Activated T-cell treated with anti-CD3 and anti-CD28 coated beads, Interleukin-2, amount 50 U/mL, for 4 hours (primary cell): ENCODE measurements at regions not wholly inside any gene's neighbourhood (a gene's known extent, or its start where the extent isn't known, plus 50 kb on each side); places are given as distances from the start of the nearest gene placed in this dataset.
"Not testable (repeated sequence)": the region's sequence is repeated elsewhere in the genome, so short reads cannot be mapped to it uniquely, and the experiment has no call there.

Source experiments
- ATAC-seq, 2 donors: fragments of 200-7000 bp; cut with Tn5 transposase; one replicate each; pipeline ENCODE4 v1.10.0; 2021
- DNase-seq: peaks from one replicate; pipeline ENCODE4 v3.0.0-alpha.2; 2020
- H3K27me3 Mint-ChIP-seq: one replicate; pipeline ENCODE4 v1.8.0; 2021; ENCODE audit warnings: low read depth, mixed read lengths
- H3K36me3 Mint-ChIP-seq: one replicate; pipeline ENCODE4 v1.8.0; 2022; ENCODE audit warnings: mixed read lengths; ENCODE audit not compliant: insufficient read depth
- H3K4me1 Mint-ChIP-seq: one replicate; pipeline ENCODE4 v1.8.0; 2021; ENCODE audit warnings: low read depth, mixed read lengths
- H3K4me3 Mint-ChIP-seq: one replicate; pipeline ENCODE4 v1.8.0; 2021; ENCODE audit warnings: mild to moderate bottlenecking, moderate library complexity, mixed read lengths
- H3K9me3 Mint-ChIP-seq: one replicate; pipeline ENCODE4 v1.8.0; 2021; ENCODE audit warnings: mixed read lengths

DNA sequence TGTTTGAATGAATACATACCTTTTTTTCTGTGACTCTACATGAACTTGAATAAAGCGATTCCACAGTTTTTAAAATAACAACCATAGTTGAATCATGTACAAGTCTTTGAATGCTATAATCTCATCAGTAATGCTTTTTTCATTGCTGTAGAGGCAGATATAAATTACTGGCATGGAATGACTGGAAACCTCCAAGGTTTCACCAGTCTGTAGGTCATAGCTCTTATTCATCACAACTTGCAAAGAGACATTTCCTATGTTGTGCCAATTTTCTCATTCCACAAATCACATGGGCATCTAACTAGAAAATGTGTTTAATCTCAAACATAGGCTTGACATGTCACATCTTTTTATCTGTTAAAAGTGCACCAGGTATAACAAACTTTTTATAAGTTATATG, 407.1 kb upstream of the KCNMB2 start:
- Mint-ChIP-seq H3K9me3 (no peaks in the 10 kb centered on the region), H3K4me3 (no peak overlapping the region), H3K27me3 (no peaks in the 10 kb centered on the region), H3K4me1 (no peaks in the 10 kb centered on the region), H3K36me3 (no peaks in the 10 kb centered on the region)
- DNase-seq (no peak), ATAC-seq (no peak)

DNA sequence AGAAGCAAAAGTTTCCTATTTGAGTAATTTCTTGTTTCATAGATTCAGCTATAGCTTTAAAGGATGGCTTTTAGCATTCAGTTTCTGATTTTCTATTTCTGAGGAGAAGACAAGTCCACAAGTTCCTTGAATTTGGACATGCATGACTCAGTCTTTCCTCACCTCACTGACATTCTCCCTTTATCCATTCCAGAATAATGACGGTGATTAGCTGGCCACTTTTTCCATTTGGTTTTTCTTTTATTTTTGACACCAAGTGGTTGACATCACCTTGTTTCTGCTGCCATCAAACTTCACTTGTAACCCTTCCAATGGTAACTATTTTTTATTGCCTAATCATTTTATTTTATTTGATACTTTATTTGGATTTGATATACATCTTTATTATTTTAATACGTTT, 404.4 kb upstream of the KCNMB2 start:
- DNase-seq (no peak), ATAC-seq (no peak)
- Mint-ChIP-seq H3K36me3 (no peaks in the 10 kb centered on the region), H3K4me3 (no peak overlapping the region), H3K9me3 (no peaks in the 10 kb centered on the region), H3K4me1 (no peaks in the 10 kb centered on the region), H3K27me3 (no peaks in the 10 kb centered on the region)

DNA sequence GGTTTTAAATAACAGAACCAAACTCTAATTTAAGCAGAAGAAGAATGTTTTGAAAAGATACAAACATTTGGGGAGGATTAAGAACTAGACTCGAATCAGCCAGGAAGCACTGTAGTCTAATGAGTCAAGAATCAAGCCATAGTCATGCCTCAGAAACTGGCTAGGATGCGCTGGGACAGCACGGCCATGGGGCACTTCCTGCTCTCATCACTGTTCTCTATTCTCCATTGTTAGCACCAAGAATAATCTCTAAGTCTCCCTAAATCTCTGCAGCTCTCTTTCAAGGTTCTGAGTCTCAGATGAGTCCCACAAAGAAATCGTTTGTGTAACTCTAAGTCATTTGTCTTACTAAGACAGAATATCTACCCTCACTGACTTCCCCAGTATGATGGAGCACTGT, 399.0 kb upstream of the KCNMB2 start:
- DNase-seq = no peak
- Mint-ChIP-seq H3K9me3 (peaks cover 7% of the 10 kb centered on the region), H3K4me3 (no peak overlapping the region), H3K27me3 (no peaks in the 10 kb centered on the region), H3K36me3 (no peaks in the 10 kb centered on the region), H3K4me1 (no peaks in the 10 kb centered on the region)
- ATAC-seq = no peak

DNA sequence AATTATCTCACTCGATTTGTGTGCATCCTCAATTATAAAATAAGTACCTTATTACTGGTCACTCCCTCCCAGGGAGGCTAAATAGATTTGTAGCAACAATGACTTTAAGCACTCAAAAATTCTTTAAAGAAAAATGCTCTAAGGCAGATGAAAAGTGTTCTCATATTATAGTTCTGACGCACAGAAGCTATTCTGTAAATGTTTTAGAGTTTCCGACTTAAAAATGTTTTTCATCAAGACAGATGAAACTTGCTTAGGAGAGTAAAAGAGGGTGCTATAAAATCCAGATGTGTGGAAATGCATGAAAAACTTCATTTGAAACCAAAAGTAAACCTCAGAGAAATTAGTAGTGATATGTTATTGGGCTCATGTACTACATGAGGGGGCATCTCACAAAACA, 398.4 kb upstream of the KCNMB2 start:
- H3K27me3 Mint-ChIP-seq = no peaks in the 10 kb centered on the region
- no peak for DNase-seq
- H3K4me3 Mint-ChIP-seq = no peak overlapping the region
- no peaks in the 10 kb centered on the region for H3K4me1 Mint-ChIP-seq
- H3K36me3 Mint-ChIP-seq = no peaks in the 10 kb centered on the region
- H3K9me3 Mint-ChIP-seq = peaks cover 7% of the 10 kb centered on the region
- ATAC-seq = no peak

DNA sequence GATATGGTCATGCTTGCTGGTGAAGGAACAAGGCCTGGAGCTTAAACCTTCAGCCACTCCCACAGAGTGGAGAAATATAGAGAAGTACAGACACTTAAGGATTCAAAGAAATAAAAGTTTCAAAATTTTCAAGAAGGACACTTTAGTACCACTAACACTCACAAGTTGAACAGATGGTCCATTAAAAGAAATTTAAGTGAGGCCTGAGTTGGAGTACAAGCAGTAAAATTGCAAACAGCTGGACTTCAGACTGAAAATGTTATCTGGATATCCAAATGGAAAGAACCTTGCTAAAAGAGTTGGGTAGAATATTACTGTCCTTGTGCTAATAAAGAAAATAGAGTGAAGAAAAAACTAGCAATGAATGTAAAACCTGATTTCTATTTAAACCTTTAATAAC, 397.1 kb upstream of the KCNMB2 start:
- Mint-ChIP-seq H3K4me1 (no peaks in the 10 kb centered on the region), H3K27me3 (no peaks in the 10 kb centered on the region), H3K36me3 (no peaks in the 10 kb centered on the region), H3K9me3 (peaks cover 7% of the 10 kb centered on the region), H3K4me3 (no peak overlapping the region)
- ATAC-seq (no peak), DNase-seq (no peak)

DNA sequence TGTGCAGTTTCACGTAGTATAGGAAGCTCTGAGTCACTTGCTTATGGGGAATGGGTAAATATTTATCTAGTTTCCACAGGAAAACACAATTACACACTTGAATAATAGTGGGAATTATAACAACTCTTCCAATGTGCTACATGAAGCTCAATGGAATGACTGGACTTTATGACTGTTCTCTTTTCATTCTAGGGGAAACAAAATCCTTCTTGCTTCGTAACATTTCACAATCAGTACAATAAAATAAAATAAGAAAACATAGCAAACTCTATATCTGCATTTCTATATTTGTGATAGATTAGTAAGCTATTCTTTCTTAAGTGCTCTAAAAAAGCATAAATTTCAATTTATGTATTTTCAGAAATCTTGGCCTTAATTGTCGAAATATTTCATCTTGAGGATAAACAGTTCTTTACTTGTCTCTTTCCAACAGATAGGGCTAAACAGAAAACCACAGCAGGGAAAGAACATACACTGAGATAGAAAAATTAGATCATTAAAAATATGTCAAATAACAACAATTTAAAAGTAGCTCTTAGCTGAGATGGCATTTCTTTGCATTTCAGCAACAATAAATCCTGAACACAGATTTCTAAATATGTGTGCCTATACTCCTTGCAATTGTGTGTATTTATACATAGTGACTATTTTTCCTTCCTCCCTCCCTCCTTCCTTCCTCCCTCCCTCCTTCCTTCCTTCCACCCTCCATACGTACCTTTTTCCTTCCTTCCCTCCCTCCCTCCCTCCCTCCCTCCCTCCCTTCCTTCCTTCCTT, 395.5 kb upstream of the KCNMB2 start:
- H3K36me3 Mint-ChIP-seq = no peaks in the 10 kb centered on the region
- peaks cover 7% of the 10 kb centered on the region for H3K9me3 Mint-ChIP-seq
- ATAC-seq (no peak), DNase-seq (no peak)
- no peaks in the 10 kb centered on the region for H3K4me1 Mint-ChIP-seq
- peaks cover 2% of the 10 kb centered on the region for H3K27me3 Mint-ChIP-seq
- no peak overlapping the region for H3K4me3 Mint-ChIP-seq

DNA sequence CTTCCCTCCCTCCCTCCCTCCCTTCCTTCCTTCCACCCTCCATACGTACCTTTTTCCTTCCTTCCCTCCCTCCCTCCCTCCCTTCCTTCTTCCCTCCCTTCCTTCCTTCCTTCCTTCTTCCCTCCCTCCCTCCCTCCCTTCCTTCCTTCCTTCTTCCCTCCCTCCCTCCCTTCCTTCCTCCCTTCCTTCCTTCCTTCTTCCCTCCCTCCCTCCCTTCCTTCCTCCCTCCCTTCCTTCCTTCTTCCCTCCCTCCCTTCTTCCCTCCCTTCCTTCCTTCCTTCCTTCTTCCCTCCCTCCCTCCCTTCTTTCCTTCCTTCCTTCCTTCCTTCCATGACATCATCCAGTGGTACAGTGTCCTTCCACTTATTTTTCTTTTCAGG, 394.9 kb upstream of the KCNMB2 start:
- H3K4me1 Mint-ChIP-seq, DNase-seq, H3K27me3 Mint-ChIP-seq, H3K36me3 Mint-ChIP-seq, H3K4me3 Mint-ChIP-seq, ATAC-seq, H3K9me3 Mint-ChIP-seq: not testable (repeated sequence)

DNA sequence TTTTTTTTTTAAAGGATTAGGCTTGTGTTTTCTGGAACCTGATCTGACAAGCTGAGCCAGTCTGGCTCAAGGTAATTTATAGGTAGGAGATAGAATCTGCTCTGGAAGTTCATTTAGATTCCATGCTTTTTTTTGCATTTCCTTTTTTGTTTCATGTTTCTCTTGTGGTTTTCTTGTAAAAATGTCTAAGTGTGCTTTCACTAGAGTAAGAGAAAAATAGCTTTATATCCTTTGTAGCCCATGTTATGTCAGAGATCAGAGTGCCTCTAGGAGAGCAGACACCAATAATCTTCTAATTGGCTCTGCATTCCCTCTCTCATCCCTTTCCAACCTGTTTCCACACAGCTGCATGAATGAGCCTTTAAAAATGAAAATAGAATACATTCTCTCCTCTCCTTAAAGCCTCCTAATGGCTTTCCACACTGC, 389.8 kb upstream of the KCNMB2 start:
- H3K27me3 Mint-ChIP-seq = peaks cover 2% of the 10 kb centered on the region
- no peak overlapping the region for H3K4me3 Mint-ChIP-seq

DNA sequence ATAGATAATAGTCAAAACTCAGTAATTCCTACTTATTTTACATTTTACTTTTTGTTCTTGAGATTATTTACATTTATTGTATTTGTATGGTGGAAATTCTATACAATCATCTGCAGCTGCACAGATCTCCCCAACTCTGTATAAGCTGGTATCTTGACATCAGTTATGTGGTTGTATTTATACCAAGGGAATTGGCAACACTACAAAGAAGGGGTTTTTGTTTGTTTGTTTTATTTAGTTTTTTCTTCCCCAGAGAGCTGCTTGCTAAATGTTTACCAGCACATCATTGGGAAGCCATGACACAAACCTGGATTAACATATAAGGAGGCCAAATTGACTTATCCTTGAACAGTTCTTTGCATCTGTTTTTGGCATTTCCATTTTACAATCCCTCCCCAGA, 389.2 kb upstream of the KCNMB2 start:
- peaks cover 1% of the 10 kb centered on the region for H3K4me1 Mint-ChIP-seq
- ATAC-seq (no peak), DNase-seq (no peak)
- peaks cover under 1% of the 10 kb centered on the region for H3K9me3 Mint-ChIP-seq
- H3K4me3 Mint-ChIP-seq = no peak overlapping the region
- no peaks in the 10 kb centered on the region for H3K36me3 Mint-ChIP-seq
- H3K27me3 Mint-ChIP-seq = peaks cover 2% of the 10 kb centered on the region

More for the DNA sequence above, 389.8 kb upstream of the KCNMB2 start:
- Mint-ChIP-seq H3K9me3 (peaks cover 6% of the 10 kb centered on the region), H3K36me3 (no peaks in the 10 kb centered on the region), H3K4me1 (peaks cover 1% of the 10 kb centered on the region)
- ATAC-seq = no peak
- DNase-seq = no peak

DNA sequence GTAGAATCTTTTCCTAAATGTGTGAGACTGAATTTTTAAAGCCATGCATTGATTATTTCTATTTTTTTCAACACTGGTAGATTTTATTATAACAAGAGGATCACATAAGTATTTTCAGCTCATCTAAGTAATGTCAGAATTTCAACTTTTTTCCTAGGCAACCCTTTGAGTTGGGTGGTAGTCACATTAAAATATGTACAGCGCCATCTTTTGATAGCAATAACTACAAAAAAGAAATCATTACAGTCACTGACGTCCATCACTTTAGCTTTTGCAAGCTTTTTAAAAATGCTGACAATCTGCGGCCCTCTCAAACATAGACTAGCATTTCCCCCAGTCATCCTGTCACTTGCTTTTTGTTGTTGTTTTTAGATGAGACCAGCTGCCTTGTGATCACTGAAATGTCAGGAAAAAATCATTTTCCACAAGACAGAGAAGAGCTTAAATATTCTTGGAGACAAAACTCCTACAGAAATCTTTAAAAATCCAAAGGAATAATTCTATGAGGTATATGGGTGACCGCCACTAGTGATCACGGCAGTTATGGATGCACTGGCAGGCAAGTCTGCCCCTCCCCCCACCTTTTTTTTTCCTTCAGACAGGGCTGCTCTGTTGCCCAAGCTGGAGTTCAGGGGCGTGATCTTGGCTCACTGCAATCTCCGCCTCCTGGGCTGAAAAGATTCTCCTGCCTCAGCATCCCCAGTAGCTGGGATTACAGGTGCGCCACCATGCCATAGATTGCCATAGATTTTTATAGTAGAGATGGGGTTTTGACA, 384.0 kb upstream of the KCNMB2 start:
- no peak for ATAC-seq

DNA sequence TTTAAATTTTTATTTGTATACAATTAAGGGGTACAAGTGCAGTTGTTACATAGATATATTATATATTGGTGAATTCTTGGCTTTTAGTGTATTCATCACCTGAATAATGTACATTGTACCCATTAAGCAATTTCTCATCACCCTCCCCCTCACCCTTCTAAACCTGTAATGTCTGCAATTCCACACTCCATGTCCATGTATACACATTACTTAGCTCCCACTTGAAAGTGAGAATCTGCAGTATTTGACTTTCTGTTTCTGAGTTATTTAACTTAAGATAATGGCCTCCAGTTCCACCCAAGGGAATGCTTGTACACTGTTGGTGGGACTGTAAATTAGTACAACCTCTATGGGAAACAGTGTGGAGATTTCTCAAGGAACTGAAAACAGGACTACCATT, 383.2 kb upstream of the KCNMB2 start:
- H3K27me3 Mint-ChIP-seq = no peaks in the 10 kb centered on the region
- DNase-seq (no peak), ATAC-seq (no peak)
- H3K36me3 Mint-ChIP-seq = no peaks in the 10 kb centered on the region
- H3K9me3 Mint-ChIP-seq = no peaks in the 10 kb centered on the region
- H3K4me1 Mint-ChIP-seq = no peaks in the 10 kb centered on the region
- no peak overlapping the region for H3K4me3 Mint-ChIP-seq

More for the DNA sequence above, 384.0 kb upstream of the KCNMB2 start:
- no peaks in the 10 kb centered on the region for H3K36me3 Mint-ChIP-seq
- H3K9me3 Mint-ChIP-seq = no peaks in the 10 kb centered on the region
- H3K4me3 Mint-ChIP-seq = no peak overlapping the region
- no peak for DNase-seq
- no peaks in the 10 kb centered on the region for H3K4me1 Mint-ChIP-seq
- no peaks in the 10 kb centered on the region for H3K27me3 Mint-ChIP-seq

DNA sequence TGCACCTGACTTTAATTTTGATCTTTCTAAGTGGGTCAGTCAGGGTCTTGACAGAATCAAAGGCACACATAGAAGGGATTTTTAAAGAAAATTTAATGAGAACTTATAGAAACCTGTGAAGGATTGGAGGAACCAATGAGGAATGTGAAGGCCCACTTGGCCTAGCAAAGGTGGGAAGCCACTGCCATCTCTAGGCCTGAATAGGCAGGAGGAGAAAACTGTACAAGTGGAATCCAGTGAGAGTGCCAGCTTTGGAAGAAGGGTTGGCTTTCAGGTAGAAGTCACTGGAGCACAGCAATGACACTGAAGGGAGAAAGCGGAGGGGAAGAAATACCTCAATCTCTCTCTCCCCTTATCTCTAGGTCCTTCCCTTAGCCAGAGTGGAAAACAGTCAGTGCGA, 380.7 kb upstream of the KCNMB2 start:
- no peaks in the 10 kb centered on the region for H3K27me3 Mint-ChIP-seq
- H3K4me1 Mint-ChIP-seq = no peaks in the 10 kb centered on the region
- DNase-seq (no peak), ATAC-seq (no peak)
- no peaks in the 10 kb centered on the region for H3K9me3 Mint-ChIP-seq
- no peaks in the 10 kb centered on the region for H3K36me3 Mint-ChIP-seq
- H3K4me3 Mint-ChIP-seq = no peak overlapping the region

DNA sequence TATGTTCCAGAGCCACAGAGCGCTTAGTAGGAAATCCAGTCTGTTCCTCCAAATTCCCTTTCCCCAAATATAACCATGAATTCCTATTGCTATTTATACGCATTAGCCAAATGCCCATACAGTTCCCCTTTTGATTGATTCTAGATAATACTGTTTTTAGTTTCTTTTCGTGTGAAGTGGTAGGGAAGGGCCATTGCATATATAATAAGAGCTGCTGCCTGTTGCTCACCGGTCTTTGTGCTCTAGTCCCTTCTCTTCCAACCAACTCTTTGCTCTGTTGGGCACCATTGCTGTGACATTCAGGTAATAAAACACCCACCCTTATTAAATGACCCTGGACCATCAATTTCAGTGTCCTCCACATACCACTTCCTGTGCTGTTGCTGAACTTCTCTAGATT, 379.9 kb upstream of the KCNMB2 start:
- ATAC-seq (no peak), DNase-seq (no peak)
- no peaks in the 10 kb centered on the region for H3K27me3 Mint-ChIP-seq
- H3K9me3 Mint-ChIP-seq = no peaks in the 10 kb centered on the region
- no peaks in the 10 kb centered on the region for H3K4me1 Mint-ChIP-seq
- no peaks in the 10 kb centered on the region for H3K36me3 Mint-ChIP-seq
- no peak overlapping the region for H3K4me3 Mint-ChIP-seq

DNA sequence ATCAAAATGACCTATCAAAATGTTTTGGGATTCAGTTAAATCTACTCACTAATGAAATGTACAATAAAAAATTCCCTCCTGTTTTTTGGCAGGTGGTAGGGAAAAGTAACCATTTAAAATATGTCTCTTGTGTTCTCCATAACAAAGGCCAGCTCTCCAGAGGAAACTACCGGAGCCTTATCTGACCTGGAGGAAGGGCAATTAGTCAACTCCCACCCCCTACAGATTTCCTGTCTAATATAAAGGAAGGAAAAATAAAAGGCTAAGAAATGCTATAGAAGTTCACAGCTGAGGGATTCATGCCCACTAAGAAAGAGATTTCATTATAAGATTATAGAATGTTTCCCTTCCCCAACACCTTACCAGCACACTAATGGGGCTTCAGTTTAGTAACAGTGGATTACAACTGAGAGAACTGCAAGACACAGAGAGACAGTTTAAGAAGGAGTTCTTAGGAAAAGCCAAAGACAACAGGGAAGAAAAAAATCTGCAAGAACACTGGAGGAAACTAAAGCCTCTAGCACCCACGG, 376.5 kb upstream of the KCNMB2 start:
- ATAC-seq (no peak), DNase-seq (no peak)
- Mint-ChIP-seq H3K4me1 (no peaks in the 10 kb centered on the region), H3K4me3 (no peak overlapping the region), H3K36me3 (no peaks in the 10 kb centered on the region), H3K9me3 (no peaks in the 10 kb centered on the region), H3K27me3 (no peaks in the 10 kb centered on the region)

DNA sequence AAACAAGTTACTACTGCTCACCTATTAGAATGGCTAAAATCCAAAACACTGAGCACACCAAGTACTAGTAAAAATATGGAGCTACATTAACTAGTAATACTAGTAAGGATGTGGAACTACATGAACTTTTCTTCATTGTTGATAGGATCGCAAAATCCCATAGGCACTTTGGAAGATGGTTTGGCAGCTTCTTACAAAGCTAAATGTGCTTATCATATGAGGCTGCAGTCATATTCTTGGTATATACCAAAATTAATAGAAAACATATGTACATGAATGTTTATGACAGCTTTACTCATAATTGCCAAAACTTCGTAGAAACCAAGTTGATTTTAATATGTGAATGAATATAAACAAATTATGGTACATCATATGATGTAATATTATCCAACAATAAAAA, 366.8 kb upstream of the KCNMB2 start:
- DNase-seq (no peak), ATAC-seq (no peak)
- Mint-ChIP-seq H3K4me3 (no peak overlapping the region), H3K36me3 (no peaks in the 10 kb centered on the region), H3K9me3 (no peaks in the 10 kb centered on the region), H3K27me3 (peaks cover 1% of the 10 kb centered on the region), H3K4me1 (no peaks in the 10 kb centered on the region)
